SIG-M5 (cell line): ENCODE measurements at regions not wholly inside any gene's neighbourhood (a gene's known extent, or its start where the extent isn't known, plus 50 kb on each side); places are given as distances from the start of the nearest gene placed in this dataset.
"Not testable (repeated sequence)": the region's sequence is repeated elsewhere in the genome, so short reads cannot be mapped to it uniquely, and the experiment has no call there.

Experiments used
- DNase-seq: peaks from one replicate; lab custom pipeline; 2025; lab: John Stamatoyannopoulos, UW

DNA sequence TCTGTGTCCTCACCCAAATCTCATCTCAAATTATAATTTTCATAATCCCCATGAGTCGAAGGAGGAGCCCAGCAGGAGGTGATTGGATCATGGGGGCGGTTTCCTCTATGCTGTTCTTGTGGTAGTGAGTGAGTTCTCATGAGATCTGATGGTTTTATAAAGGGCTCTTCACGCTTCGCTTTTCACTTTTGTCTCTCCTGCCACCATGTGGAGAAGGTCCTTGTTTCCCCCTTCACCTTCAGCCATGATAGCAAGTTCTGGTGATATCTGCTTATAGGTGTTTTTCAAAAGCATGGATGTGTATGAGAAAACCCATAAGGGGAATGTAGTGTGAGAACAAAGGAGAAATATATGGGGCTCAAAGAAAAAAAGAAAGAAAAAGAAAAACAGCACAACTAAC is 405.9 kb upstream of the RGS18 start:
- no peak for DNase-seq

- no peak for DNase-seq
These were observed 398.2 kb upstream of the RGS18 start for GRCh38 chr1:191760016-191760415.

DNA sequence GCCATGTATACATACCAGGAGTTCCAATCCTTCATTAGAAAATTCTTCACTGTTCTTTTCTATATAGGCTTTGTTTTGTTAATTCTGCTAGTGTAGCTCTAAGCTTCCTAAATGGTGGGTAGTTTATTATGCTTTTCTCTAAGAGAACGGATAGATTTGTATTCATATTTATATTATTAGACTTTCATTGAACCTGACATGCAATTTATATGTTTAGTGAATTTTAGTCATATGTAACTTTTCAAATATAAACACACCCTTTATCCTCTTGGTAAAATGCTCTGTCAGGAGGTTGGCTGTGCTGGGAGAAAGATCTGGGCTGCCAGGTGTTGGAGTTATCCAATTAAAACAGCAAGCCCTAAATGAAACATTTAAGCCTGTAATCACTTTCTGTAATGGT is 369.7 kb upstream of the RGS18 start:
- no peak for DNase-seq

DNA sequence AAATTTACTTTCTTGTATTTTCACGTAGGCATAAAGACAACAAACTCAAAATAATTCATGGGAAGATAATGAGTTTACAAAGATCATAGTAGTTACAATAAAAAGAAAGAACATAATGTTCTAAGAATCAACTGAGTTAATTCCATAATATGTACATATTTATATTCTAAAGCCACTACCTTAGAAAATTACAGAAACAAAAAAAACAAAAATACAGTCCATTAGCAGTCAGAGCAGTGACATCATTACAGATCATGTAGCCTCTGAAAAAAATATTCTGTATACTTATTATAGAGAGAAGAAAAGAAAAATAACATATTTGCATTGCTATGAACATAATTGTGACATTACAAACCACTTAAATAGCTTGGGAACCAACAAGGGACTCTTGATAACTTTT is 360.1 kb upstream of the RGS18 start:
- DNase-seq: no peak

DNA sequence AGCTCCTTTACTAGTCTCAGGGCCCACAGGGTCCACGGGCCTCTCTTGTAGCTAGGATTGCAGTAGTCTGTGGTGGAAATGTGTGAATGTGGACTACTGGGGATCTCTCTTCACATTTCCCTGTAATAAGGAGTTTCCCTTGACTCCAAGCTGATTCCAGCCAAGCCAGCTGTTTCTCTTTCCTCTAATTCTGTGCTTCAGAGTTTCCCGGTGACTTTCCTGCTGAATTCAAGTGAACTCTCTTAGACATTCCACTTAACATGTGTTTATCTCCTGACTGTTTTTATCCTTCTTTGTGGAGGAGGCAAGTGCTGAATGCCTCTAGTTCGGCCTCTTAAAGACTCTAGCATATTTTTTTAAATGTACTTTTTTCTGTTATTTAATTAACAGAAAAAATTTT is 354.0 kb upstream of the RGS18 start:
- DNase-seq: no peak

DNA sequence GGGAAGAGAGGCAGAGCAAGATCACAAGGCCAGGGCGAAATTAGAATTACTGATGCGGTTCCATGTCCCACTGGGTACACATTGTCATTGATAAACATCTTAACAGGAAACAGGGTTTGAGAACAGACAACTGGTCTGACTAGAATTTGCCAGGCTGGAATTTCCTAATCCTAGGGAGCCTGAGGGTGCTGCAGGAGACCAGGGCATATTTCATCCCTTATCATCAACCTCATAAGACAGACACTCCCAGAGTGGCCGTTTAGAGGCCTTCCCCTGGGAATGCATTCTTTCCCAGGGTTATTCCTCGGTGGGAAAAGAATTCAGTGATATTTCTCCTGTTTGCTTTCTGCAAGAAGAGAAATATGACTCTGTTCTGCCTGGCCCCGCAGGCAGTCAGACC is 344.7 kb upstream of the RGS18 start:
- DNase-seq: not testable (repeated sequence)

- no peak for DNase-seq
These were observed 340.1 kb upstream of the RGS18 start for GRCh38 chr1:191818198-191818597.

DNA sequence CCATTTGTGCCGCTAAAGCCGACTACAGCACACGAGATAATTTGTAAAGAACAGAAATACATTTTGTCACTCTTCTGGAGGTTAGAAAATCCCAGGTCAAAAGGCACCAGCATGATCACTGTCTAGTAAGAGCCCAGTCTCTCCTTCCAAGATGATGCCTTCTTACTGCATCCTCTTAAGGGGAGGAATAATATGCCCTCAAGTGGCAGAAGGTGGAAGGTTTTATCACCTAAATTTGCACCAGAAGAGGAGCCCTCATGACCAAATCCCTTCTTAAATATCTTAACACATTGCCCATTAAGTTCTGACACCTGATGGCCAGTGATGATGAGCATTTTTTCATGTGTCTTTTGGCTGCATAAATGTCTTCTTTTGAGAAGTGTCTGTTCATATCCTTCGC is 326.7 kb upstream of the RGS18 start:
- DNase-seq: no peak

GRCh38 chr1:191839891-191840290 is 318.4 kb upstream of the RGS18 start:
- DNase-seq: no peak

DNA sequence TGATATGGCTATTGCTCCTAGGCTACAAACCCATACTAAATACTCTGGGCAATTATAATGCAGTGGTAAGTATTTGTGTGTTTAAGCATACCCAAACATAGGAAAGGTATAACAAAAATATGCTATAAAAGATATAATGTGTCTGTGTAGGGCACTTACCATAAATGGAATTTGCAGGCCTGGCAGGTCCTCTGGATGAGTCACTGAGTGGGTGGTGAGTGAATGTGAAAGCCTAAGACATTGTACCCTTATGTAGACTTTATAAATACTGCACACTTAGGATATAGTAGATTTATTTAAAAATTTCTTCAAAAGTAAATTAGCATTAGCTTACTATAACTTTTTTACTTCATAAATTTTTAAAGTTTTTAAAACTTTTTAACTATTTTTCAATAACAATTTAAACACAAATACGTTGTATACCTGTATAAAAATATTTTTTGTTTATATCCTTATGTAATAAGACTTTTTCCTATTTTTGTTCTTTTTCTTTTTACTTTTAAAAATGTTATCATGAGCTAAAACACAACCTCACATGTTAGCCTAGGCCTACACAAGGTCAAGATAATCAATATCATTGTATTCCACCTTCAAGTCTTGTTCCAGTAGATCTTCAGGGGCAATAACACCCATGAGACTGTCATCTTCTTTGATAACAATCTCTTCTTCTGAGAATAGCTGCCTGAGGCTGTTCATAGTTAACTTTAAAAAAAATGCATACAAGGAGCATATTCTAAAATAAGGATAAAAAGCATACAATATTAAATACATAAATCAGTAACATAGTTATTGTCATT is 306.3 kb upstream of the RGS18 start:
- DNase-seq: no peak

- no peak for DNase-seq
These were observed 305.4 kb upstream of the RGS18 start for GRCh38 chr1:191852907-191853306.

DNA sequence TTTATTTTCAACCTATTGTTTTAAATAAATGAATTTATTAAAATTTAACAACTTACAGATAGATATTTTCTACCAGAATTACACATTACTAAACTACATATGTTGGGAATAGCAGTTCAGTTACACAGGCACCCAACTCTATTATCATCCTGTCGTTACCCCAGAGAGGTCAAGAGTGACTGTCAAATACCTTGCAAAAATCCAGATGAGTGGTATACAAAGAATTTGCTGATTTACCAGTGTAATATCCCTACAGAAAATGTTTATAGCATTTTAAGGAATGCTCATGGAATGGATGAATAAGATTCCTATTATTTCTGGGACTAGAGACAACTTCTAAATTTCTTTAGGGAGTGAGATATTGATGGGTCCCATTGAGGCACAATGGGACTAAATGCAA is 300.7 kb upstream of the RGS18 start:
- no peak for DNase-seq

DNA sequence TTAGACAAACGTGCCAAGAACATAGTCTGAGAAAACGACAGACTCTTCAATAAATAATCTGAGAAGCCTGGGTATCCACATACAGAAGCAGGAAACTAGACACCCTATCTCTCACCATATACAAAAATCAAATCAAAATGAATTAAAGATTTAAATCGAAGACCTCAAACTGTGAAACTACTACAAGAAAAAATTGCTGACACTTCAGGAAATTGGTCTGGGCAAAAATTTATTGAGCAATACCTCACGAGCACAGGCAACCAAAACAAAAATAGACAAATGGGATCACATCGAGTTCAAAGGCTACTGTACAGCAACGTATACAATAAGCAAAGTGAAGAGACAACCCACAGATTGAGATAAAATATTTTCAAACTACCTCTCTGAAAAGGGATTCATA is 292.8 kb upstream of the RGS18 start:
- no peak for DNase-seq

- DNase-seq: no peak
These were observed 292.1 kb upstream of the RGS18 start for GRCh38 chr1:191866155-191866554.

- DNase-seq: no peak
These were observed 288.4 kb upstream of the RGS18 start for GRCh38 chr1:191869790-191870312.

DNA sequence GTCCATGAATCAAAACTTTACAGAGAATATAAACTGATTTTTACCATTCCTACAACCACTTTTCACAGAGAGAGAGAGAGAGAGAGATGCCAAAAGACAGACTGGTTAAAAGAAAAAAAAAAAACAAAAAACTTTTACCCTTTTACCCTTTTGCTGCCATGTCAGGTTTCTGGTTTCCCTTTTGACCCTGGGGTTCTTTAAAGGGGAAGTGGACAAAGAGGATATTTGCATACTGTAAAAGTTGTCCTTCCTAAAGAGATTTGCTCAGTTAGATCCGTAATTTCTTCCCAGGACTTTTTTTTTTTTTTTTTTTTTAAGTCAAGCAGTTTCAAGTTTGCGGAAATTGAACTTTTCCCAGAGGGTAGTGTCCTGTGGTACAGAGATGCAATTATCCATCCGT is 287.8 kb upstream of the RGS18 start:
- DNase-seq: no peak

GRCh38 chr1:191875994-191876393 is 282.3 kb upstream of the RGS18 start:
- no peak for DNase-seq

DNA sequence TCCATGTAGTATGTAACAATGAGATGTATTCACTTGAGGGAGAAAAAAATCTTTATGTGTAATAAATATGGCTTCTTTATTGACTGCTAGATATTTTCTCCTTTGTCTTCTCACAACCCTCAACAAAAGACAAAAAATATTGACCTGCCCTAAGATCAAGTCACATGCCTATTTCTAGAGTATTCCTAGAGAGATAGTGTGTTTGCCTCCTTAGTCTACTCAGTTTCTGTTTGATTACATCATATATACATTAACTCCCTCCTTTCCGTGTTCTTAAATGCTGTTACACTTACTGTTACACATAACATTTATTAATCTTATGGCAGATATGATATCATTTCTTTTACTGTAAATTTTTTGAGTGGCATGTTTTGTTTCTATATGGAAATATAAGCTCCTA is 281.6 kb upstream of the RGS18 start:
- DNase-seq: no peak

- DNase-seq: no peak
These were observed 275.4 kb upstream of the RGS18 start for GRCh38 chr1:191882870-191883269.

DNA sequence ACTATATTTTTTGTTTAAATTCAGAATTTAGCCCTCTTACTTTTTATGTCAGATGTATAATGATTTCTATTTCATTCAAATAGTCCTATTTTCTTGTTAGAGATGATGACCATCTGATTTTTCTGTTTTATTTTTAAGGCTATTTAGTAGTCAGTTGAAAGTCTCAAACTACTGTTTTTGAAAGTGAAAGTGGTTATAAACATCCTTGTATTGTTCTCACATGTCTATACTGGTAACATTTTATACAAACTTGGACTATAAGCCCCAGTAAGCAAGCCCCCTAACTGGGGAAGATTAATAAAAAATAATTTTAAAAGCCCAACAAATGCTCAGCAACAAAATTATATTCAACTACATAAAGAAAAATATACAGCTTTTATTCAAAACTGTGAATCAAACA is 271.3 kb upstream of the RGS18 start:
- DNase-seq: no peak

GRCh38 chr1:191888996-191889622 is 269.2 kb upstream of the RGS18 start:
- no peak for DNase-seq

DNA sequence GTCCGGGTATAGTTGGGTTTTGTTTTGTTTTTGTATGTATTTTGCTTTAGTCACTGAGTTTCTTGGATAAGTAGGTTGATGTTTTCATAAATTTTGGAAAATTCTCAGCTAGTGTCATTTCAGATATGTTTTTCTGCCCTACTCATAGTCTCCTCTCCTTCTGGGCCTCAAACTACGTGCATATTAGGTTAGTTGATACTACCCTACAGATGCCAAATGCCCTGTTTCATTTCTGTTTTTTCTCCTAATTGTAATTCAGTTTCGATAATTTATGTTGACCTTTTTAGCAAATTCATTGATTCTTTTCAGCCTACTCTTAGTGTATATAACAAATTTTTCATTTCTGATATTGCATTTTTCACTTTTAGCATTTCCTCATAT is 268.6 kb upstream of the RGS18 start:
- DNase-seq: no peak

DNA sequence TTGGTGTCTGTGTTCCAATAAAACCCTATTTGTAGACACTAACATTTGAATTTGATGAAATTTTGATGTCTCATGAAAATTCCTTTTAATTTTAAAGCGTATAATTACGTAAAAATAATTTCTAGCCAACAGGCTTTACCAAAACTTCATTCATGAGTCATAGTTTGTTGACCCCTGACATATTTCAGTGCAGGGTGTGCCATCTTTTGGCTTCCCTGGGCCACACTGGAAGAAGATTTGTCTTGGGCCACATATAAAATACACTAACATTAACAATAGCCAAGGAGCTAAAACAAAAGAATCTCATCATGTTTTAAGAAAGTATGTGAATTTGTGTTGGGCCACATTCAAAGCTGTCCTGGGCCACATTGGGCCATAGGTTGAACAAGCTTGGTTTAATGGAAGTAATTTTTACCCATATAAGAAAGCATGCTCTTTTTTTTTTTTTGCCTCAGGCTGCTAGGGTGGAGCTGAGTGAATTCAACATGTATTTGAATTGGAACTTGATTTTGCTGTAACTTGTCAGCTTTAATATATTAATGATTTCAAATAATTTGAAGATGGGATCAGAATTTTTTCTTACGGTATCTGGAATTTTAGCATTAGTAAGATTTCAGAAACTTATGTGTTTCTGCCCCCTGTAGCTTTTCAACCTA is 267.7 kb upstream of the RGS18 start:
- DNase-seq: no peak
